ENCODE measurements at regions not wholly inside any gene's neighbourhood (a gene's known extent, or its start where the extent isn't known, plus 50 kb on each side); places are given as distances from the start of the nearest gene placed in this dataset.
"Not testable (repeated sequence)": the region's sequence is repeated elsewhere in the genome, so short reads cannot be mapped to it uniquely, and the experiment has no call there.

DNA sequence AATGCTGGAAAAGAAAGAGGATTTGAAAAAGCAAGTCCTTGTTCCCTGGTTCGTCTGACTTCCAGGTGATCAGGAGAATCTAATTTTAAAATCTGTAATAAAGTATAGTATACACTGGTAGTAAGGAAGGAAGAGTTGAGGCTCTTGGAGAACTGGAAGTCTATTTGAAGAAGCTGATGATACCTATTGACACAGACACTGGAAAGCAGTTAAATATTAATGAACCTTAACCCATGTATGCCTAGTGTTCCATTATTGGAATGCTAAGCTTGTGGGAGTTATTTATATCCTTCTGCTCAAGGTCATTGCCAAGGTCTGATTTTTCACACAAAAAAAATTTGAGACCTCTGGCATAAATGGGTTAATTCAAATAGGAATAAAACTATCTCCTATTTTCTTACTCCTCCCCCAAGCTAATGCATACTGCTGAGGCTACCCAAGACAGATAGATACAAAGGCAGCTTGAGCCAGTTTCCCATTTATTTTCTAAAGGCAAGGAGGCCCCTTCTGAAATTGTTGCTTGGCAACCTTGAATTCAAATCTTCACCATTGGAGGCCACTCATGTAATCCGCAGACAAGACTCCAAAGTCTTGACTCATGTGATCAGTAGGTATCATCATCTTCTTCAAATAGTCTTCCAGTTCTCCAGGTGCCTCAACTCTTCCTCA lies 110.2 kb downstream of the FZD1 start:
- H3K9me3 ChIP-seq: no peaks in the 10 kb centered on the region
- no peak overlapping the region for H3K4me3 ChIP-seq
- H3K4me1 ChIP-seq: peaks cover 8% of the 10 kb centered on the region
- no peaks in the 10 kb centered on the region for H3K36me3 ChIP-seq
- no peak for TF ChIP-seq Cebpa-rat (IDR thresholded peaks at IDR 0.05)
- no peak overlapping the region for H3K27ac ChIP-seq
- no peaks in the 10 kb centered on the region for H3K27me3 ChIP-seq
- no peak overlapping the region for H3K9ac ChIP-seq
- H4K20me1 ChIP-seq: no peaks in the 10 kb centered on the region
- H3K4me2 ChIP-seq: no peak overlapping the region

DNA sequence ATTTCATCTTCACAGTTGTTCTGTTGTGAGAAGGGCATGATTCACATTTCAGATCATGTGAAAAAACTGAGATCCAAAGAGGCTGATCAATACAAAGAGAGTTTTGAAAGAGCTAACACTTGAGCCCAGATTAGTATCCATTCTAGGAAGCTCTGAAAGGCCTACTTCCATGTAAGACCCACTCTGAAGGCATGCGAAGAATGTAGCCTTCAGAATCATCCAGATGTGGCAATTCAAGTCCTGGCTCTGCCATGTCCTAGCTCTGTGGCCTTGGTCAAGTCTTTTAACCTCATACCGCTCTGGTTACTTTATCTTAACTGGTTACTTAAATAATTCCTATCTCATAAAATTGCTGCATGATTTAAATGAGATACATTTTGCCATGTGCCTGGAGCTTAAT lies 111.1 kb downstream of the FZD1 start:
- no peak overlapping the region for H3K4me3 ChIP-seq
- H3K27ac ChIP-seq: no peak overlapping the region
- H3K4me1 ChIP-seq: peaks cover 8% of the 10 kb centered on the region
- no peaks in the 10 kb centered on the region for H3K27me3 ChIP-seq
- TF ChIP-seq Cebpa-rat (IDR thresholded peaks at IDR 0.05): no peak
- H4K20me1 ChIP-seq: no peaks in the 10 kb centered on the region
- H3K4me2 ChIP-seq: no peak overlapping the region
- H3K9me3 ChIP-seq: no peaks in the 10 kb centered on the region
- no peaks in the 10 kb centered on the region for H3K36me3 ChIP-seq
- no peak overlapping the region for H3K9ac ChIP-seq

DNA sequence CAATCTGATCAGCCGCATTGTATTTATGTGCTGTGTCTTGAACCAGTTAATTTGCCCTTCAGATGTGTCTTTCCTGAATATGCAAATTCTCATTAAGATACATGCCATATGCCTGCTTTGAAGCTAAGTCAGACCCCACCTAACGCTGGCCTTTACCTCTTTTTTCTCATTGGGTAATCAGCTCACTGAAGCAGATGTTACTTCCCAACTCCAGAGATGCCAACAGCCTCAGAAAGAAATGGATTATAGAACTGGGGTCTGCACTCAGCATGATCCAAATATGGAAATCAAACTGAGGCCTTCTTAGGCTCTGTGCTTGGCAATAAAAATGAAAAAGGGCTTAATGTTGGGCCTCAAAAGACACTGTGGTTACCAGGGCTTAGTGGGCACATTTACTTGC lies 113.9 kb downstream of the FZD1 start:
- no peak overlapping the region for H3K4me3 ChIP-seq
- no peak overlapping the region for H3K4me2 ChIP-seq
- H3K27ac ChIP-seq: no peak overlapping the region
- no peaks in the 10 kb centered on the region for H3K36me3 ChIP-seq
- no peaks in the 10 kb centered on the region for H4K20me1 ChIP-seq
- no peak for TF ChIP-seq Cebpa-rat (IDR thresholded peaks at IDR 0.05)
- H3K9ac ChIP-seq: no peak overlapping the region
- peaks cover 5% of the 10 kb centered on the region for H3K4me1 ChIP-seq
- H3K27me3 ChIP-seq: no peaks in the 10 kb centered on the region
- H3K9me3 ChIP-seq: no peaks in the 10 kb centered on the region

DNA sequence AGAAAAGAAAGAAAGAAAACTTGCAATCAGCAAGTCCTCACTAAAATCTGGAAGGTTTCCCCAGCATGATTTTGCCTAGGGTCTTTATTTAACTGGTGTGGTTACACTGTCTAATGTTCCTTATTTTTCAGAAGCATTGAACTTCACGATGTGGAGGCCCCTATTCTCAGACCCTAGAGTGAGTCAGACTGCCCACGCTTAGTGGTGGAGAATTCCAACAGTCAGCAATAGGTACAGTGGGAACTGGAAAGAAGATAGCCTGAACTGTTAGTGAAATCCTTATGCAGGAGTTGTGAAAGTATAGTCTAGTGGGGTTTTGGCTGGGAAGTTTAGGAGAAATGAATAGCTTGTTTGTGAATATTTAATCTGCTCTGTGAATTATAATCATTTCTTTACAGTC lies 115.0 kb downstream of the FZD1 start:
- no peak overlapping the region for H3K27ac ChIP-seq
- no peak for TF ChIP-seq Cebpa-rat (IDR thresholded peaks at IDR 0.05)
- no peak overlapping the region for H3K4me3 ChIP-seq
- no peaks in the 10 kb centered on the region for H3K9me3 ChIP-seq
- H3K27me3 ChIP-seq: no peaks in the 10 kb centered on the region
- no peaks in the 10 kb centered on the region for H3K4me1 ChIP-seq
- no peaks in the 10 kb centered on the region for H4K20me1 ChIP-seq
- H3K36me3 ChIP-seq: no peaks in the 10 kb centered on the region
- no peak overlapping the region for H3K9ac ChIP-seq
- no peak overlapping the region for H3K4me2 ChIP-seq

DNA sequence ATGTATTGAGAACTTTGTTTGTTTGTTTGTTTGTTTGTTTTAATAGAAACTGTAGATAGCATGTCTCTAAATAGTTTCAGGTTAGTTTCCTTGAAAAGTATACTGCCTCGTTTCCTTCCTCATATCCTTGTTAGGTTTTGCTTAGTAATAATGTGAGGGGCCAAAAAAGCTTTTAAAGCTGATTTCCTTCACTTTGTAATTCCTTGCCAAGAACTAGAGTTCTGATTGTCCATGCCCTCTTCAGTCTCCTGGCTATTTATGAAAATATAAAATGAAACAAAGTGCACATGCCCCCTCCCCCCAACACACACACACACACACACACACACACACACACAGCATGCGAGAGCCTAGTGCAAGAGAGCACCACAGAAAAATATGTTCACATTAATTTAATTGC lies 115.8 kb downstream of the FZD1 start:
- no peak for TF ChIP-seq Cebpa-rat (IDR thresholded peaks at IDR 0.05)

DNA sequence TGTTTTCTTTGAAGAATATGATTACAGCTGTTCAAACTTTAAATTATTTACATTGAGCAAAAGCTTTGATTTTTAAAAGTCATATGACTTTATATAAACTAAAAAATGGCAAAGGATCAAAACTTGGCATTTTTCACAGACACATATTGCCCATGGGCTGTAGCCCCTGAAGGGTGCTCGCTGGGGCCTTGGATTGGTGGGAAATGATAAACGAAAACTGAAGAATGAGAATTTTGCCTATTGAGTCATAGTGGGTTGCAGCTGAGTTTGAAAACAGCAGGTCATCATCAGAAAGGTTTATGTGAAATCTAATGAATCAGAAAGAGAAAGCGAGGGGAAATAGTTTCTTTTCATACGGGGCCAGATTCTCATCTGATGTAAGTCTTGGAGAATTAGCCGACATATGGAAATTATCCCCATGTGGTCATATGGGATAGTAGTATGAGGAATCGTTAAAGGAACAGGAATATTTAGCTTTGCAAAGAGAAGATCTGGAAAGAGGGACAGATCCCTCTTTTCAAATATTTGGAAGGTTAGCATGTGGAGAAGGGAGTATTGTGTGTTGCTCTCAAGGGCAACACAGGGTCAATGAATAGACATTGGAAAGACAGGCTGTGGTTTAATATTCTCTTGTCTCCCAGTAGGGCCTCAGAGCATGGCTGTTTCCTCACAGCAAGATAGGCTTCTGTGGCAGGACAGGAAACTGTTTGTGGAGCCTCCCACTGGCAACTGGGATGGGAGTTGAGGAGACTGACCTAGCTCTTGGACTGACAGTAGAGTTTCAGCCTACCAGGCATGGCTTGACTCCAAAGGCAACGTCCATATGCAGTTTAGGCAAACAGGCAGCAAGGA lies 119.0 kb downstream of the FZD1 start:
- Histone ChIP-seq H4K20me1 (no peaks in the 10 kb centered on the region), H3K27ac (no peak overlapping the region), H3K27me3 (no peaks in the 10 kb centered on the region), H3K4me3 (no peak overlapping the region), H3K4me1 (no peaks in the 10 kb centered on the region), H3K9ac (no peak overlapping the region), H3K36me3 (no peaks in the 10 kb centered on the region), H3K4me2 (no peak overlapping the region), H3K9me3 (no peaks in the 10 kb centered on the region)
- no peak for TF ChIP-seq Cebpa-rat (IDR thresholded peaks at IDR 0.05)

More for the DNA sequence above, 115.8 kb downstream of the FZD1 start:
- Histone ChIP-seq H3K4me1 (no peaks in the 10 kb centered on the region), H3K36me3 (no peaks in the 10 kb centered on the region), H4K20me1 (no peaks in the 10 kb centered on the region), H3K9me3 (no peaks in the 10 kb centered on the region), H3K4me2 (no peak overlapping the region), H3K27ac (no peak overlapping the region), H3K9ac (no peak overlapping the region), H3K4me3 (no peak overlapping the region), H3K27me3 (no peaks in the 10 kb centered on the region)

DNA sequence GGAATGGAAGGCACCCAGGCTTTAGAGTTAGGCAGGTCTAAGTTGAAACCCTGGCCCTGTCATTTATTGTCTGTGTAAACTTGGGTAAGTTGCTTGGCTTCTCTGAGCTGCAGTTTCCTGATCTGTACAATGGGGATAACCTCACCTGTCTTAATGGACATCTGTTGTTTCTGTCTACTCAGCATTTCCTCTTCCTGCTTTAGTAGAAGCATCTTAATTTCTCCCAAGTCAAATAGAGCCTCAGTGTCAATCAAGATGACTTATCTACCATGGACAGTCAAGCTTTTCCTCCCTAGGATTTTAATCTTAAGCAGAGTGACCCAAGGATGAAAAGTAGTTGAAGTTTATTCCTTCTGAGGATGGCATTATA lies 119.7 kb downstream of the FZD1 start:
- Histone ChIP-seq H3K9me3 (no peaks in the 10 kb centered on the region), H3K4me2 (no peak overlapping the region), H4K20me1 (no peaks in the 10 kb centered on the region), H3K27ac (no peak overlapping the region), H3K4me3 (no peak overlapping the region), H3K36me3 (no peaks in the 10 kb centered on the region), H3K27me3 (no peaks in the 10 kb centered on the region), H3K9ac (no peak overlapping the region), H3K4me1 (no peaks in the 10 kb centered on the region)
- TF ChIP-seq Cebpa-rat (IDR thresholded peaks at IDR 0.05): no peak

DNA sequence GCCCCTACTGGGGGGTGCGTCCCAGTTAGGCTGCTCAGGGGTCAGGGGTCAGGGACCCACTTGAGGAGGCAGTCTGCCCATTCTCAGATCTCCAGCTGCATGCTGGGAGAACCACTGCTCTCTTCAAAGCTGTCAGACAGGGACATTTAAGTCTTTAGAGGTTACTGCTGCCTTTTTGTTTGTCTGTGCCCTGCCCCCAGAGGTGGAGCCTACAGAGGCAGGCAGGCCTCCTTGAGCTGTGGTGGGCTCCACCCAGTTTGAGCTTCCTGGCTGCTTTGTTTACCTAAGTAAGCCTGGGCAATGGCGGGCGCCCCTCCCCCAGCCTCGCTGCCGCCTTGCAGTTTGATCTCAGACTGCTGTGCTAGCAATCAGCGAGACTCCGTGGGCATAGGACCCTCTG lies 130.5 kb downstream of the FZD1 start:
- not testable (repeated sequence) for H4K20me1 ChIP-seq, H3K27ac ChIP-seq, H3K4me1 ChIP-seq, H3K36me3 ChIP-seq, H3K9ac ChIP-seq, H3K9me3 ChIP-seq, H3K27me3 ChIP-seq, H3K4me3 ChIP-seq, H3K4me2 ChIP-seq

DNA sequence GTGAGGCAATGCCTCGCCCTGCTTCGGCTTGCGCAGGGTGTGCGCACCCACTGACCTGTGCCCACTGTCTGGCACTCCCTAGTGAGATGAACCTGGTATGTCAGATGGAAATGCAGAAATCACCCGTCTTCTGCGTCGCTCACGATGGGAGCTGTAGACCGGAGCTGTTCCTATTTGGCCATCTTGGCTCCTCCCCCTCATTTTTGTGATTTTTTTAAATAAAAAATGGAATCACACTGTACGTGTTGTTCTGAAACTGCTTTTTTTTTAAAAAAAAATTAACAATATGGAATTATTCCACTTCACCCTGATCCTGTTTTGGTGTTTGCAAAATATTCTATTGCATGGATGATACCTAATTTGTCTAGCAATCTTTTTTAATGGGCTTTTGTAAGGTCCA lies 131.1 kb downstream of the FZD1 start:
- H3K27ac ChIP-seq, H3K9me3 ChIP-seq, H3K9ac ChIP-seq, H3K4me1 ChIP-seq, H3K36me3 ChIP-seq, H4K20me1 ChIP-seq, H3K4me2 ChIP-seq, H3K4me3 ChIP-seq, H3K27me3 ChIP-seq: not testable (repeated sequence)

DNA sequence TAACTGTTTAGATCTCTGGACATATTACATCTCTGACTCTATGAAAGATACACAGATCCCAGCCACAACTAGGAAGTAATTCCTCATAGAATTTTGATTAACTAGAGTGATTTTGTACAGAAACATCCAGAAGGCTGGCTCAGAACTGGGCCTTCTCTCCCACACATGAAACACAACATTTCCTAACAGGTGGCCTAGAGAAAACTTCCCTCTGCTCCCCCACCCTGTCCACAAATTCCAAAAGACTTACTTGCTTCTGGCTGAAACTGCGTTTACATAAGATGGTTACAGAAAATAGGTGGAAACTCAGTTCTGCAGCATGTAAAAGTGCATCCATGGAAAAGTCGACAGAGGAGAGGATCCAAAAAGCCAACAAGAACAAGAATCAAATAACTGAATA lies 132.9 kb downstream of the FZD1 start:
- H3K4me2 ChIP-seq: no peak overlapping the region
- H3K4me1 ChIP-seq: no peaks in the 10 kb centered on the region
- no peaks in the 10 kb centered on the region for H3K9me3 ChIP-seq
- H3K9ac ChIP-seq: no peak overlapping the region
- no peak overlapping the region for H3K4me3 ChIP-seq
- no peaks in the 10 kb centered on the region for H3K27me3 ChIP-seq
- H4K20me1 ChIP-seq: no peaks in the 10 kb centered on the region
- H3K27ac ChIP-seq: no peak overlapping the region
- TF ChIP-seq Cebpa-rat (IDR thresholded peaks at IDR 0.05): no peak
- no peaks in the 10 kb centered on the region for H3K36me3 ChIP-seq

Measured in BLaER1 (cell line).